ENCODE measurements at regions not wholly inside any gene's neighbourhood (a gene's known extent, or its start where the extent isn't known, plus 50 kb on each side); places are given as distances from the start of the nearest gene placed in this dataset.

- no peak for TF ChIP-seq CTCF (IDR thresholded peaks at IDR 0.05)
- no peak for TF ChIP-seq EP300 (IDR thresholded peaks at IDR 0.05)
Observed at GRCh38 chr4:18113710-18114331, 92.3 kb upstream of the LCORL start.
